A673 (cell line): ENCODE measurements at regions not wholly inside any gene's neighbourhood (a gene's known extent, or its start where the extent isn't known, plus 50 kb on each side); places are given as distances from the start of the nearest gene placed in this dataset.

ENCODE experiments used
- BruUV-seq: library from RNA; stranded (reverse); fragments of 400-500 nt; replicated peaks from 2 replicates; lab custom pipeline; 2021; lab: Mats Ljungman, UMichigan
- CTCF ChIA-PET: fragments of 300-600 bp; sonication (Branson Sonifier 250); formaldehyde crosslinking; loops from one replicate; lab custom pipeline; 2022; ENCODE audit warnings: antibody characterized with exemption; lab: Charles Lee
- POLR2A ChIA-PET: fragments of 300-600 bp; sonication (Branson Sonifier 250); formaldehyde crosslinking; loops from one replicate; lab custom pipeline; 2022; ENCODE audit warnings: antibody characterized with exemption; ENCODE audit not compliant: low non-redundant PET; lab: Charles Lee
- DNase-seq: peaks from one replicate; pipeline ENCODE4 v3.0.0-alpha.2; 2015; ENCODE audit warnings: low spot score
- H3K27ac ChIP-seq: fragments of 200-600 bp; sonication (generic); 2 replicates; pipeline ENCODE4 v1.5.1; 2016; ENCODE audit warnings: mixed run types, low read depth, mild to moderate bottlenecking, mixed read lengths, antibody characterized with exemption, low read length; ENCODE audit not compliant: poor library complexity, severe bottlenecking
- H3K27me3 ChIP-seq: fragments of 200-600 bp; sonication (generic); replicated peaks from 2 replicates; pipeline ENCODE4 v1.6.1; 2017; ENCODE audit warnings: mixed run types, low read depth, mild to moderate bottlenecking, mixed read lengths, antibody characterized with exemption, low read length; ENCODE audit not compliant: insufficient read depth, poor library complexity
- H3K36me3 ChIP-seq: fragments of 200-600 bp; sonication (generic); 2 replicates; pipeline ENCODE4 v1.6.1; 2016; ENCODE audit warnings: mixed run types, mild to moderate bottlenecking, mixed read lengths, antibody characterized with exemption, low read length; ENCODE audit not compliant: insufficient read depth, poor library complexity, severe bottlenecking
- H3K4me1 ChIP-seq: fragments of 200-600 bp; sonication (generic); 2 replicates; pipeline ENCODE4 v1.6.1; 2017; ENCODE audit warnings: mixed run types, mild to moderate bottlenecking, mixed read lengths, antibody characterized with exemption, low read length; ENCODE audit not compliant: insufficient read depth, poor library complexity, severe bottlenecking
- H3K4me3 ChIP-seq: fragments of 200-600 bp; sonication (generic); 2 replicates; pipeline ENCODE4 v1.5.1; 2016; ENCODE audit warnings: low read depth, mixed run types, mild to moderate bottlenecking, mixed read lengths, low read length; ENCODE audit not compliant: poor library complexity, severe bottlenecking
- H3K9me3 ChIP-seq: fragments of 200-600 bp; sonication (generic); 2 replicates; pipeline ENCODE4 v1.6.1; 2016; ENCODE audit warnings: mixed run types, low read depth, mild to moderate bottlenecking, mixed read lengths, antibody characterized with exemption, low read length; ENCODE audit not compliant: poor library complexity, severe bottlenecking
- CTCF ChIP-seq: fragments of 300-800, 200-600 bp; sonication (generic); conservative IDR thresholded peaks from 2 replicates; pipeline ENCODE4 v1.5.1; 2017; ENCODE audit warnings: low read depth, mild to moderate bottlenecking, antibody characterized with exemption, low read length, moderate library complexity, mixed read lengths
- EZH2 ChIP-seq: fragments of 200-600 bp; sonication (generic); IDR thresholded peaks from 2 replicates; pipeline ENCODE4 v1.6.1; 2017; ENCODE audit warnings: borderline replicate concordance, low read depth, mild to moderate bottlenecking, mixed read lengths, antibody characterized with exemption, low read length; ENCODE audit not compliant: poor library complexity, severe bottlenecking
- intact Hi-C: fragments of 100-400 bp; cut with micrococcal nuclease; formaldehyde crosslinking; loops from one replicate; pipeline ENCODE4 v1.10.0; 2022; ENCODE audit not compliant: unreplicated experiment

DNA sequence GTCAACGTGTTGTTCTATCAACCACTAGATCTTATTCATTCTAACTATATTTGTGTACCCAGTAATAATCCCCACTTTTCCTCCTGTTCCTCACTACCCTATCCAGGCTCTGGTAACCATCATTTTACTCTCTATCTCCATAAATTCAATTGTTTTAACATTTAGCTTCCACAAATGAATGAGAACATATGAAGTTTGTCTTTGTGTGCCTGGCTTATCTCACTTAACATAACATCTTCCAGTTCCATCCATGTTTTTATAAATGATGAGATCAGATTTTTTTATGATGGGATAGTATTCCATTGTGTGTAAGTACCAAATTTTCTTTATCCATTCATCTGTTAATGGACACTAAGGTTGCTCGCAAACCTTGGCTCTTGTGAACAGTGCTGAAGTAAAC is 59.9 kb upstream of the IBSP start:
- Histone ChIP-seq H3K36me3 (no peaks in the 10 kb centered on the region), H3K4me1 (no peaks in the 10 kb centered on the region), H3K27me3 (no peaks in the 10 kb centered on the region), H3K4me3 (no peak overlapping the region), H3K27ac (no peak overlapping the region), H3K9me3 (no peaks in the 10 kb centered on the region)
- intact Hi-C loops: no loop called here
- ChIA-PET POLR2A (no interaction called here), CTCF (no interaction called here)
- TF ChIP-seq CTCF: no peak
- TF ChIP-seq EZH2: no peak
- no peak for DNase-seq
- BruUV-seq: no TSS peak

DNA sequence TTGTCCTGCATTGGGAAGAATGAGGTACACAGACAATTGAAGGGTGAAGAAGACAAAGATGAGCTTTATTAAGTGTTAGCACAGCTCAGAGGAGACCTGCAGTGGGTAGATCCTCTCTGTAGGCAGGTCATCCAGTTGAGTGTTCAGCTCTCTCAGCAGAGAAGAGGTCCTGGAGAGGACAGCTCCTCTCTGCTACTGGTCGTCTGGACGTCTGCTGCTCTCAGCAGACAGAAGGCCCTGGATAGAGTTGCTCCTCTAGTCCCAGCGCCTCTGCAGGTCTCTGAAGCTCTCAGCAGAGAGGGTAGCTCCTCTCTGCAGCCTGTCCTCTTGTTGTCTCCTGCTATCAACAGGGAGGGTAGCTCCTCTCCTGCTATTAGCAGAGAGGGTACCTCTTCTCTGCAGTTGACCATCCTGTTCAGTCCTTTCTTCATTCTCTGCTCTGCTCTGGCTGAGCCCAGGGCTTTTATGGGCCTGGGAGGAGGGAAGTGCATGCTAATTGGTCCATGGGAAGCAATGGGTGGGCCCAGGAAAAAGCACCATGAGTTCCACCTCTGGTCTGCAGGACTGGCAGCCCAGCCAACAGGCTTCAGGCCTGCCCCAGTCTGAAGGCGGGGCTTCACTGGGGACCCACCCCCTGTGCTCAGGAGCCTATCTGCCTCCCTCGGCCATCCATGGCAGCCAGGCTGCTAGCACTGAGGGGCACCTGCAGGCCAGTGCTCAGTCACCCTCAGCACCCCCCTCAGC is 54.1 kb upstream of the IBSP start:
- no TSS peak for BruUV-seq
- Histone ChIP-seq H3K36me3 (no peaks in the 10 kb centered on the region), H3K9me3 (no peaks in the 10 kb centered on the region), H3K4me1 (no peaks in the 10 kb centered on the region), H3K27me3 (no peaks in the 10 kb centered on the region), H3K4me3 (no peak overlapping the region), H3K27ac (no peak overlapping the region)
- CTCF ChIA-PET: no interaction called here
- DNase-seq: no peak
- TF ChIP-seq EZH2 (no peak), CTCF (no peak)
- POLR2A ChIA-PET: no interaction called here
- intact Hi-C loops: no loop called here

DNA sequence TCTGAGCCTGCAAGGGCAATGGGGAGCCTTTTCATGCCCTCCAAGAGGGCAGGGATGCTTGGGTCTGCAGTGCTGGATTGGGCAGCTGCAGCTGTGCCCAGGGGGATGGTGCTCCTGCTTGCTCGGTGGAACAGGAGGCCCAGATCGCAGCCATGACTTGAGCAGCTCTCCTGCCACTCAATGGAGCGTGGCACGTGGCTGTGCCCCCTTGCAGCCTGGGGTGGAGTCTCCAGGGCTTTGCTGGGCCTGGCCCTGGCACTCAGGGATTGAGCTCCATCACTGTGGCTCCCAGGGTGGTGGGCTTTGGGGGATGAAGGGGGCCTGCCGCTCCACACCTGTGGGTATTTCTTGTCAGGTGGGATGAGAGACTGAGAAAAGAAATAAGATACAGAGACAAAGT is 53.4 kb upstream of the IBSP start:
- no TSS peak for BruUV-seq
- ChIA-PET POLR2A (no interaction called here), CTCF (no interaction called here)

More for the DNA sequence above, 53.4 kb upstream of the IBSP start:
- H3K4me1 ChIP-seq: no peaks in the 10 kb centered on the region
- DNase-seq: no peak
- H3K27me3 ChIP-seq: no peaks in the 10 kb centered on the region
- TF ChIP-seq EZH2 (no peak), CTCF (no peak)
- intact Hi-C loops: no loop called here
- H3K9me3 ChIP-seq: no peaks in the 10 kb centered on the region
- no peak overlapping the region for H3K27ac ChIP-seq
- no peak overlapping the region for H3K4me3 ChIP-seq
- H3K36me3 ChIP-seq: no peaks in the 10 kb centered on the region
